HK-2 (cell line): ENCODE measurements at regions not wholly inside any gene's neighbourhood (a gene's known extent, or its start where the extent isn't known, plus 50 kb on each side); places are given as distances from the start of the nearest gene placed in this dataset.
"Not testable (repeated sequence)": the region's sequence is repeated elsewhere in the genome, so short reads cannot be mapped to it uniquely, and the experiment has no call there.

Experiments used
- DNase-seq: peaks from one replicate; pipeline ENCODE4 v3.0.0-alpha.2; 2018; ENCODE audit not compliant: unreplicated experiment

- DNase-seq: no peak
These were observed 1063.9 kb upstream of the CDH18 start for GRCh38 chr5:21051945-21052344.

GRCh38 chr5:21049901-21050300, 1061.9 kb upstream of the CDH18 start:
- no peak for DNase-seq

GRCh38 chr5:21030981-21031380, 1043.0 kb upstream of the CDH18 start:
- no peak for DNase-seq

GRCh38 chr5:21024966-21025365, 1037.0 kb upstream of the CDH18 start:
- DNase-seq: no peak

- DNase-seq: no peak
These were observed 1025.2 kb upstream of the CDH18 start for GRCh38 chr5:21013237-21013636.

GRCh38 chr5:21007781-21008180, 1019.8 kb upstream of the CDH18 start:
- no peak for DNase-seq

GRCh38 chr5:20988933-20989332, 1000.9 kb upstream of the CDH18 start:
- DNase-seq: not testable (repeated sequence)

- DNase-seq: no peak
These were observed 997.8 kb upstream of the CDH18 start for GRCh38 chr5:20985754-20986153.

- no peak for DNase-seq
These were observed 986.4 kb upstream of the CDH18 start for GRCh38 chr5:20974426-20974825.

GRCh38 chr5:20972419-20972925, 984.5 kb upstream of the CDH18 start:
- DNase-seq: no peak

- DNase-seq: no peak
These were observed 971.3 kb upstream of the CDH18 start for GRCh38 chr5:20959347-20959746.

- no peak for DNase-seq
These were observed 970.6 kb upstream of the CDH18 start for GRCh38 chr5:20958641-20959040.

GRCh38 chr5:20956134-20956533, 968.1 kb upstream of the CDH18 start:
- no peak for DNase-seq

- DNase-seq: no peak
These were observed 961.6 kb upstream of the CDH18 start for GRCh38 chr5:20949636-20950035.

GRCh38 chr5:20943183-20943971, 955.4 kb upstream of the CDH18 start:
- not testable (repeated sequence) for DNase-seq

- not testable (repeated sequence) for DNase-seq
These were observed 954.6 kb upstream of the CDH18 start for GRCh38 chr5:20942603-20943002.

- DNase-seq: not testable (repeated sequence)
These were observed 952.8 kb upstream of the CDH18 start for GRCh38 chr5:20940786-20941185.

GRCh38 chr5:20890936-20891335, 902.9 kb upstream of the CDH18 start:
- not testable (repeated sequence) for DNase-seq

- not testable (repeated sequence) for DNase-seq
These were observed 887.7 kb upstream of the CDH18 start for GRCh38 chr5:20875726-20876125.

- not testable (repeated sequence) for DNase-seq
These were observed 877.9 kb upstream of the CDH18 start for GRCh38 chr5:20865892-20866291.

- DNase-seq: no peak
These were observed 845.2 kb upstream of the CDH18 start for GRCh38 chr5:20833081-20833627.

GRCh38 chr5:20832204-20833080, 844.4 kb upstream of the CDH18 start:
- no peak for DNase-seq
